ENCODE measurements at regions not wholly inside any gene's neighbourhood (a gene's known extent, or its start where the extent isn't known, plus 50 kb on each side); places are given as distances from the start of the nearest gene placed in this dataset.

- POLR2A ChIA-PET: no interaction called here
- no peaks in the 10 kb centered on the region for H3K36me3 ChIP-seq (ENCODE audit: control insufficient read depth, insufficient read depth, low read length)
- H3K27ac ChIP-seq (ENCODE audit: low read length): no peak overlapping the region
- TF ChIP-seq, protein P1, sequence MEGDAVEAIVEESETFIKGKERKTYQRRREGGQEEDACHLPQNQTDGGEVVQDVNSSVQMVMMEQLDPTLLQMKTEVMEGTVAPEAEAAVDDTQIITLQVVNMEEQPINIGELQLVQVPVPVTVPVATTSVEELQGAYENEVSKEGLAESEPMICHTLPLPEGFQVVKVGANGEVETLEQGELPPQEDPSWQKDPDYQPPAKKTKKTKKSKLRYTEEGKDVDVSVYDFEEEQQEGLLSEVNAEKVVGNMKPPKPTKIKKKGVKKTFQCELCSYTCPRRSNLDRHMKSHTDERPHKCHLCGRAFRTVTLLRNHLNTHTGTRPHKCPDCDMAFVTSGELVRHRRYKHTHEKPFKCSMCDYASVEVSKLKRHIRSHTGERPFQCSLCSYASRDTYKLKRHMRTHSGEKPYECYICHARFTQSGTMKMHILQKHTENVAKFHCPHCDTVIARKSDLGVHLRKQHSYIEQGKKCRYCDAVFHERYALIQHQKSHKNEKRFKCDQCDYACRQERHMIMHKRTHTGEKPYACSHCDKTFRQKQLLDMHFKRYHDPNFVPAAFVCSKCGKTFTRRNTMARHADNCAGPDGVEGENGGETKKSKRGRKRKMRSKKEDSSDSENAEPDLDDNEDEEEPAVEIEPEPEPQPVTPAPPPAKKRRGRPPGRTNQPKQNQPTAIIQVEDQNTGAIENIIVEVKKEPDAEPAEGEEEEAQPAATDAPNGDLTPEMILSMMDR (IDR thresholded peaks at IDR 0.05): no peak
- intact Hi-C loops (cut with micrococcal nuclease; ENCODE audit: unreplicated experiment) (no loop called here), in situ Hi-C loops (cut with HindIII; ENCODE audit: low pct_unique_long_range_greater_than_20kb, low sequenced_read_pairs) (no loop called here)
- CTCF ChIA-PET: no interaction called here
- H3K27me3 ChIP-seq (ENCODE audit: control insufficient read depth, insufficient read depth, low read length): no peaks in the 10 kb centered on the region
- no peaks in the 10 kb centered on the region for H3K9me3 ChIP-seq (ENCODE audit: control insufficient read depth, insufficient read depth, low read depth, low read length)
- no peak for ATAC-seq
- no TSS peak for BruUV-seq (replicated peaks)
- DNase-seq (ENCODE audit: low read depth, low spot score): no peak
- peaks cover 3% of the 10 kb centered on the region; the same call in 1 of the 2 replicates for H3K4me1 ChIP-seq (ENCODE audit: control insufficient read depth, insufficient read depth, low read length)
- no peak overlapping the region for H3K4me3 ChIP-seq (ENCODE audit: low read depth in 2 of 2, low read length in 2 of 2)
Measured at GRCh38 chr5:97835112-97835511, 652.1 kb upstream of the RIOK2 start.

DNA sequence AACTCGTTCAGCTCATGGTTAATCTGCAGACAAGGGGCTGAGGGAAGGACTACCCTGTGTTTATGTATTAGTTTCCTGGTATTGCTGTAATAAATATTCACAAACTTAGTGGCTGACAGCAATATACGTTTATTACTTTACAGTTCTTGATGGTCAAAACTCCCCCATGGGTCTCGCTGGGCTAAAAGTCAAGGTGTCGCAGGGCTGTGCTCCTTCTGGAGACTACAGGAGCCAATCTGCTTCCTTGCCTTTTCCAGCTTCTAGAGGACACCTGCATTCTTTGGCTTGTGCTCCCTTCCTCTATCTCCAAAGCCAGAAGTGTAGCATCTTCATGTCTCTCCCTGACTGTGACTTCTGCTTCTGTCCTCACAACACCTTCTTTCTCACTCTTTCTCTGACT, 653.8 kb upstream of the RIOK2 start:
- in situ Hi-C loops (cut with HindIII; ENCODE audit: low pct_unique_long_range_greater_than_20kb, low sequenced_read_pairs): no loop called here
- no peak for ATAC-seq
- no TSS peak for BruUV-seq (replicated peaks)
- H3K4me1 ChIP-seq (ENCODE audit: control insufficient read depth, insufficient read depth, low read length): peaks cover 3% of the 10 kb centered on the region; the same call in 1 of the 2 replicates
- TF ChIP-seq TCF7L2 (IDR thresholded peaks at IDR 0.05; ENCODE audit: low read depth, low read length) (no peak), POLR2AphosphoS5 (IDR thresholded peaks at IDR 0.05; ENCODE audit: low read depth, low read length) (no peak), SIN3A (IDR thresholded peaks at IDR 0.05; ENCODE audit: borderline replicate concordance, insufficient read depth, low read depth, low read length) (no peak)
- TF ChIP-seq, protein P2, sequence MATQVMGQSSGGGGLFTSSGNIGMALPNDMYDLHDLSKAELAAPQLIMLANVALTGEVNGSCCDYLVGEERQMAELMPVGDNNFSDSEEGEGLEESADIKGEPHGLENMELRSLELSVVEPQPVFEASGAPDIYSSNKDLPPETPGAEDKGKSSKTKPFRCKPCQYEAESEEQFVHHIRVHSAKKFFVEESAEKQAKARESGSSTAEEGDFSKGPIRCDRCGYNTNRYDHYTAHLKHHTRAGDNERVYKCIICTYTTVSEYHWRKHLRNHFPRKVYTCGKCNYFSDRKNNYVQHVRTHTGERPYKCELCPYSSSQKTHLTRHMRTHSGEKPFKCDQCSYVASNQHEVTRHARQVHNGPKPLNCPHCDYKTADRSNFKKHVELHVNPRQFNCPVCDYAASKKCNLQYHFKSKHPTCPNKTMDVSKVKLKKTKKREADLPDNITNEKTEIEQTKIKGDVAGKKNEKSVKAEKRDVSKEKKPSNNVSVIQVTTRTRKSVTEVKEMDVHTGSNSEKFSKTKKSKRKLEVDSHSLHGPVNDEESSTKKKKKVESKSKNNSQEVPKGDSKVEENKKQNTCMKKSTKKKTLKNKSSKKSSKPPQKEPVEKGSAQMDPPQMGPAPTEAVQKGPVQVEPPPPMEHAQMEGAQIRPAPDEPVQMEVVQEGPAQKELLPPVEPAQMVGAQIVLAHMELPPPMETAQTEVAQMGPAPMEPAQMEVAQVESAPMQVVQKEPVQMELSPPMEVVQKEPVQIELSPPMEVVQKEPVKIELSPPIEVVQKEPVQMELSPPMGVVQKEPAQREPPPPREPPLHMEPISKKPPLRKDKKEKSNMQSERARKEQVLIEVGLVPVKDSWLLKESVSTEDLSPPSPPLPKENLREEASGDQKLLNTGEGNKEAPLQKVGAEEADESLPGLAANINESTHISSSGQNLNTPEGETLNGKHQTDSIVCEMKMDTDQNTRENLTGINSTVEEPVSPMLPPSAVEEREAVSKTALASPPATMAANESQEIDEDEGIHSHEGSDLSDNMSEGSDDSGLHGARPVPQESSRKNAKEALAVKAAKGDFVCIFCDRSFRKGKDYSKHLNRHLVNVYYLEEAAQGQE (IDR thresholded peaks at IDR 0.05; ENCODE audit: insufficient read depth in 1 of 2, low read depth in 2 of 2, low read length in 1 of 2): no peak
- TF ChIP-seq, protein P1 (IDR thresholded peaks at IDR 0.05): no peak
- no peaks in the 10 kb centered on the region for H3K9me3 ChIP-seq (ENCODE audit: control insufficient read depth, insufficient read depth, low read depth, low read length)
- ChIA-PET POLR2A (no interaction called here), CTCF (no interaction called here)
- H3K27ac ChIP-seq (ENCODE audit: low read length): no peak overlapping the region
- H3K36me3 ChIP-seq (ENCODE audit: control insufficient read depth, insufficient read depth, low read length): no peaks in the 10 kb centered on the region; the same call in 1 of the 2 replicates
- no peak overlapping the region for H3K4me3 ChIP-seq (ENCODE audit: low read depth in 2 of 2, low read length in 2 of 2)
- H3K27me3 ChIP-seq (ENCODE audit: control insufficient read depth, insufficient read depth, low read length): no peaks in the 10 kb centered on the region
- intact Hi-C loops (cut with micrococcal nuclease; ENCODE audit: unreplicated experiment): no loop called here
- DNase-seq (ENCODE audit: low read depth, low spot score): no peak

DNA sequence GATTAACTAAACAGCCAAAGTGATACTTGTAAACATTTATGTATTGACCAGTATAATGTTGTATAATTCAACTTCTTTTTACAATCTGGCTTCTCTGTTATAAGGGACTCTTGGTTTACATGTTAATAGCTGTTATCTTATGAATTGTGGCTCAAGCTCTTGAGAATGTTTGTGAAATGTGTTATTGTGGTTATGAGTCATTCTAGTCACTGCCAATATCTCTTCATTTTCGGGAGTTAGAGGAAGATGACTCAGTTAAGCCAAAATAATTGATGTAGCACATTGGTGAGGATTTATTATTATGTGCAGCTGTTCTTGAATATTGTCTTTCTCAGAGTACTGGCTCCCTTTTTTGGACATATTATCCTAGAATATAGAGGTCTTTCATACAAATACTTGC, 655.2 kb upstream of the RIOK2 start:
- no peak overlapping the region for H3K4me3 ChIP-seq (ENCODE audit: low read depth in 2 of 2, low read length in 2 of 2)
- no peak for TF ChIP-seq SIN3A (IDR thresholded peaks at IDR 0.05; ENCODE audit: borderline replicate concordance, insufficient read depth, low read depth, low read length)
- TF ChIP-seq POLR2AphosphoS5 (IDR thresholded peaks at IDR 0.05; ENCODE audit: low read depth, low read length): 0 out of 2 replicates have a peak, but pooled peaks have one; percentile 29
- BruUV-seq (replicated peaks): no TSS peak
- DNase-seq (ENCODE audit: low read depth, low spot score) (peak; percentile 81), ATAC-seq (peak; percentile 86)
- in situ Hi-C loops (cut with HindIII; ENCODE audit: low pct_unique_long_range_greater_than_20kb, low sequenced_read_pairs): no loop called here
- H3K27ac ChIP-seq (ENCODE audit: low read length): no peak overlapping the region
- no peaks in the 10 kb centered on the region; the same call in 1 of the 2 replicates for H3K36me3 ChIP-seq (ENCODE audit: control insufficient read depth, insufficient read depth, low read length)
- intact Hi-C loops (cut with micrococcal nuclease; ENCODE audit: unreplicated experiment): no loop called here
- peaks cover 3% of the 10 kb centered on the region; the same call in 1 of the 2 replicates for H3K4me1 ChIP-seq (ENCODE audit: control insufficient read depth, insufficient read depth, low read length)
- ChIA-PET CTCF (no interaction called here), POLR2A (no interaction called here)
- H3K27me3 ChIP-seq (ENCODE audit: control insufficient read depth, insufficient read depth, low read length): no peaks in the 10 kb centered on the region
- no peaks in the 10 kb centered on the region for H3K9me3 ChIP-seq (ENCODE audit: control insufficient read depth, insufficient read depth, low read depth, low read length)
